GM12875 (cell line): ENCODE measurements at regions not wholly inside any gene's neighbourhood (a gene's known extent, or its start where the extent isn't known, plus 50 kb on each side); places are given as distances from the start of the nearest gene placed in this dataset.

Source experiments
- H3K4me3 ChIP-seq: one replicate; pipeline ENCODE4 v1.5.1; 2011; ENCODE audit warnings: low read depth, low read length, control low read depth
- TF ChIP-seq, protein P1 (sequence below): IDR thresholded peaks from 2 replicates; pipeline ENCODE4 v1.5.1; 2011; ENCODE audit warnings: low read depth, mild to moderate bottlenecking, control low read depth, inconsistent platforms, low read length, moderate library complexity, borderline replicate concordance; ENCODE audit not compliant: insufficient read depth

DNA sequence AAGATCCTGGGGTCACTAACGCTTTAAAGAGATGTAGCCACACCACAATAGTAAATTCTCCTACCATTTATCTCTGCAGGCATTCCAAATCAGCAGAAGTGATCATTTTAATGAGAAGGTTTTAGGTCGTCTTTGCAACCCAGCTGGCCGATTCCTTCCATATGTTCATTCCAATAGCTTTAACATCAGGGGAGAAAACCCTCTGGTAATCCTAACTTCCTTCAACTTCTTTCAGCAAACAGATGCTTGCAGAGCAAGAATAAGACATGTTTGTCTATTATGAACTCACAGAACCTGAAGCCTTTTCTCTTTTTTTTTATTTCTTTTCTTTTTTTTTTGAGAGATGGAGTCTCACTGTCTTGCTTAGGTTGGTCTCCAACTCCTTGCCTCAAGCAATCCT, 498.6 kb upstream of the SLITRK1 start:
- H3K4me3 ChIP-seq = no peak overlapping the region
- TF ChIP-seq, protein P1, sequence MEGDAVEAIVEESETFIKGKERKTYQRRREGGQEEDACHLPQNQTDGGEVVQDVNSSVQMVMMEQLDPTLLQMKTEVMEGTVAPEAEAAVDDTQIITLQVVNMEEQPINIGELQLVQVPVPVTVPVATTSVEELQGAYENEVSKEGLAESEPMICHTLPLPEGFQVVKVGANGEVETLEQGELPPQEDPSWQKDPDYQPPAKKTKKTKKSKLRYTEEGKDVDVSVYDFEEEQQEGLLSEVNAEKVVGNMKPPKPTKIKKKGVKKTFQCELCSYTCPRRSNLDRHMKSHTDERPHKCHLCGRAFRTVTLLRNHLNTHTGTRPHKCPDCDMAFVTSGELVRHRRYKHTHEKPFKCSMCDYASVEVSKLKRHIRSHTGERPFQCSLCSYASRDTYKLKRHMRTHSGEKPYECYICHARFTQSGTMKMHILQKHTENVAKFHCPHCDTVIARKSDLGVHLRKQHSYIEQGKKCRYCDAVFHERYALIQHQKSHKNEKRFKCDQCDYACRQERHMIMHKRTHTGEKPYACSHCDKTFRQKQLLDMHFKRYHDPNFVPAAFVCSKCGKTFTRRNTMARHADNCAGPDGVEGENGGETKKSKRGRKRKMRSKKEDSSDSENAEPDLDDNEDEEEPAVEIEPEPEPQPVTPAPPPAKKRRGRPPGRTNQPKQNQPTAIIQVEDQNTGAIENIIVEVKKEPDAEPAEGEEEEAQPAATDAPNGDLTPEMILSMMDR = no peak

DNA sequence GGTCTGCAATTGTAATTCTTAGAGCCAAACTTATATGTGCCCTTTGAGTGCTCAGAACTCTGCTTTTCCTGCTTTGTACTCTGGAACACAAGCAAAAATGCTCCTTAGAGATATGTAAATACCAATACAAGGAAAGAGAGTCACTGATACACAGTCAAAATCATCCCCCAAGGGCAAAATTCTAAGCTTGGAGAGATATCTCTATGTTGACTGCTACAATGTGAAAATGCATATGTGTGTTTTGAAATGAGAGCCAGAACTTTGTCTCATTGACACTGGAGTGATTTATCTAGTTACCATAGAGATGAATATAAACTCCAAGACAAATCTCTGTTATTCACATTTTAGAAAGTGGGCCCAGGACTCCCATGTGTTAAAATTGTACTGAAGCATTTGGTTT, 494.8 kb upstream of the SLITRK1 start:
- TF ChIP-seq, protein P1 = no peak
- no peak overlapping the region for H3K4me3 ChIP-seq

DNA sequence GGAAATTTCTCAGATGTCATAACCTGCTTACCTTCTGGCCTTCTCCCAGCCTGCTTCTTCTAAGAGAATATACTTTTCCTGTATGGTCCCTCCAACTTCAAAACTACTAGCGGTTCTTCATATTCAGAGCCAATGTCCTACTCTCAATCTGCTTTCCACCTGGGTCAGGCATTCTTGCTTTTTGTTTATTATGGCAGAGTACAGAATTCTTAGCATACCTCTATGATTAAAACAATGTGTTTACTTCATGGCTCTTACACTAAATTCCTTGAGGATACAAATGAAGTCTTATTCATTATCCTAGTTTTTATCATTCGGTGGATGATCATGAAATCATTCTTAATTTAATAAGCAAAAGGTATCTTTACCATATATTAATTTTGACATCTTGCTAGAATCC, 484.2 kb upstream of the SLITRK1 start:
- TF ChIP-seq, protein P1 = no peak
- no peak overlapping the region for H3K4me3 ChIP-seq

DNA sequence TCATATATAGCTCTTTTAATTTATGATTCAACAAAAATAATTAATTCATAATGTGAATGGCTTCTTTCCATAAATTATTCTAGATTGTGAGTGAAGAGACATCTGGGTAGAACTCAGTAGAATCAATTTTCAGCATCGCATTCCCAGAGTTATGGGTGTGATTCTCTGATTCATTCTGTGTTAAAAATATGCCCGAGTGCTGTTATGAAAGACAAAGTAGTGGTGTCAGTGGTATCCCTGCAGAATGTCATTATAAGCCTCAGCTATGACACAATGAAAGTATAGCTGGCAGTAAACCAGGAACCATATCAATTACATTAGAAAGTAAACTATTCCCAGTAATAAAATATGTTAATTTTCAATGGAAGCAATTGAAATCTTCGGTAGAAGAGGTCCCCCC, 480.5 kb upstream of the SLITRK1 start:
- H3K4me3 ChIP-seq = no peak overlapping the region
- TF ChIP-seq, protein P1 = no peak

- no peak overlapping the region for H3K4me3 ChIP-seq
- TF ChIP-seq, protein P1 = no peak
These were observed 478.5 kb upstream of the SLITRK1 start for GRCh38 chr13:84360822-84361221.

GRCh38 chr13:84358601-84359000, 476.3 kb upstream of the SLITRK1 start:
- TF ChIP-seq, protein P1 = no peak
- H3K4me3 ChIP-seq = no peak overlapping the region

GRCh38 chr13:84352946-84353345, 470.7 kb upstream of the SLITRK1 start:
- no peak overlapping the region for H3K4me3 ChIP-seq
- TF ChIP-seq, protein P1 = no peak
